HepG2 (cell line): ENCODE measurements at regions not wholly inside any gene's neighbourhood (a gene's known extent, or its start where the extent isn't known, plus 50 kb on each side); places are given as distances from the start of the nearest gene placed in this dataset.
A peak's percentile ranks its signal among the peaks of the same experiment; 100 is the strongest.

Experiments used
- ATAC-seq: fragments of 200-7000 bp; cut with Tn5 transposase; 3 replicates; pipeline ENCODE4 v1.9.1; 2020; ENCODE audit warnings: mild to moderate bottlenecking, moderate library complexity
- BruUV-seq: library from RNA; stranded (reverse); fragments of 400-500 nt; replicated peaks from 2 replicates; lab custom pipeline; 2021; lab: Mats Ljungman, UMichigan
- CTCF ChIA-PET: fragments of 300-600 bp; formaldehyde crosslinking; extraction: SDS; loops from one replicate; lab custom pipeline; 2021; ENCODE audit warnings: low total read pairs, inconsistent platforms, low intra/inter-chr PET ratio; lab: Yijun Ruan, JAX
- POLR2A ChIA-PET: fragments of 350-600 bp; sonication (Branson Sonifier 250); formaldehyde crosslinking; loops from one replicate; lab custom pipeline; 2020; ENCODE audit warnings: antibody characterized with exemption, inconsistent platforms; lab: Yijun Ruan, JAX
- DNase-seq: peaks from one replicate; pipeline ENCODE4 v3.0.0-alpha.2; 2015; ENCODE audit warnings: low spot score
- FAIRE-seq: peaks from 3 replicates; lab custom pipeline; 2011; peaks lifted over from hg19 to GRCh38; lab: Jason Lieb, UNC
- H2AFZ ChIP-seq: one replicate; pipeline ENCODE4 v1.6.1; 2011; ENCODE audit warnings: low read length, inconsistent platforms
- H3K27ac ChIP-seq: fragments of 300-600 bp; 3 replicates; pipeline ENCODE4 v1.8.0; 2011; ENCODE audit warnings: mixed run types, mild to moderate bottlenecking, mixed read lengths, low read length, inconsistent platforms; ENCODE audit not compliant: insufficient read depth; ENCODE audit errors: extremely low read length
- H3K27me3 ChIP-seq, 2 experiments: fragments of 200-600 bp in 1 of 2; 2 replicates in 1 of 2; 3 replicates in 1 of 2; pipeline versions ENCODE4 v1.6.0 to v1.8.0; 2011; ENCODE audit warnings: low read length in 2 of 2, mild to moderate bottlenecking in 2 of 2, moderate library complexity in 2 of 2, inconsistent platforms in 1 of 2; ENCODE audit not compliant: insufficient read depth in 2 of 2, control insufficient read depth in 1 of 2
- H3K36me3 ChIP-seq, 2 experiments: fragments of 200-600 bp in 1 of 2; replicated peaks in 1 of 2; 2 replicates in 1 of 2; 3 replicates in 1 of 2; pipeline versions ENCODE4 v1.5.1 to v1.8.0; 2011; ENCODE audit warnings: low read length in 2 of 2, inconsistent platforms in 1 of 2; ENCODE audit not compliant: insufficient read depth in 2 of 2, control insufficient read depth in 1 of 2
- H3K4me1 ChIP-seq: 2 replicates; pipeline ENCODE4 v1.5.1; 2012; ENCODE audit warnings: low read length, inconsistent platforms; ENCODE audit not compliant: insufficient read depth
- H3K4me2 ChIP-seq: 2 replicates; pipeline ENCODE4 v1.6.0; 2011; ENCODE audit warnings: low read depth, low read length, inconsistent platforms
- H3K4me3 ChIP-seq, 3 experiments: fragments of 200-600 bp in 1 of 3; sonication (generic), shearing (Covaris generic) in 1 of 3; replicated peaks in 1 of 3; 2 replicates each; pipeline ENCODE4 v1.5.1; 2011 to 2016; ENCODE audit warnings: low read length in 3 of 3, inconsistent platforms in 2 of 3, low read depth in 2 of 3, mild to moderate bottlenecking in 2 of 3, control low read depth in 1 of 3, mixed read lengths in 1 of 3; ENCODE audit not compliant: insufficient read depth in 1 of 3
- H3K79me2 ChIP-seq: one replicate; pipeline ENCODE4 v1.6.1; 2011; ENCODE audit warnings: low read length, inconsistent platforms; ENCODE audit not compliant: insufficient read depth
- H3K9ac ChIP-seq: 2 replicates; pipeline ENCODE4 v1.6.0; 2011; ENCODE audit warnings: mild to moderate bottlenecking, low read depth, low read length, inconsistent platforms; ENCODE audit not compliant: insufficient read depth
- H3K9me3 ChIP-seq: 2 replicates; pipeline ENCODE4 v1.5.1; 2012; ENCODE audit warnings: mild to moderate bottlenecking, low read length
- H4K20me1 ChIP-seq: 2 replicates; pipeline ENCODE4 v1.6.0; 2011; ENCODE audit warnings: inconsistent platforms, mild to moderate bottlenecking, low read length, moderate library complexity; ENCODE audit not compliant: insufficient read depth
- FOXA1 ChIP-seq, 2 experiments: fragments of 450-650 bp in 1 of 2; sonication (generic) in 1 of 2; formaldehyde crosslinking in 1 of 2; IDR thresholded peaks; 2 replicates each; pipeline versions ENCODE4 v1.4.0 to v1.6.1; 2016 to 2020; ENCODE audit warnings: missing genetic modification reagents in 1 of 2
- FOXK2 ChIP-seq: fragments of 450-650 bp; IDR thresholded peaks from 2 replicates; pipeline ENCODE4 v1.6.1; 2016
- HOXA7 ChIP-seq: sonication (generic); formaldehyde crosslinking; IDR thresholded peaks from 2 replicates; pipeline ENCODE4 v1.8.1; 2022; ENCODE audit warnings: mild to moderate bottlenecking, missing genetic modification reagents, moderate library complexity
- KMT2A ChIP-seq: sonication (generic); formaldehyde crosslinking; IDR thresholded peaks from 2 replicates; pipeline ENCODE4 v1.4.0; 2020; ENCODE audit warnings: missing genetic modification reagents
- MNT ChIP-seq: fragments of 450-650 bp; IDR thresholded peaks from 2 replicates; pipeline ENCODE4 v1.6.1; 2016
- MTA3 ChIP-seq: sonication (generic); formaldehyde crosslinking; IDR thresholded peaks from 2 replicates; pipeline ENCODE4 v1.4.0; 2020; ENCODE audit warnings: missing genetic modification reagents
- PLRG1 ChIP-seq: fragments of 450-650 bp; conservative IDR thresholded peaks from 2 replicates; pipeline ENCODE4 v1.6.1; 2016
- SP2 ChIP-seq: sonication (generic); formaldehyde crosslinking; IDR thresholded peaks from 2 replicates; pipeline ENCODE4 v1.5.1; 2020; ENCODE audit warnings: mild to moderate bottlenecking, missing genetic modification reagents
- SUZ12 ChIP-seq: fragments of 150-350 bp; IDR thresholded peaks from 2 replicates; pipeline ENCODE4 v1.6.1; 2014; ENCODE audit warnings: low read depth, low read length
- TARDBP ChIP-seq: sonication (generic); formaldehyde crosslinking; IDR thresholded peaks from 2 replicates; pipeline ENCODE4 v1.8.0; 2022; ENCODE audit warnings: mild to moderate bottlenecking, missing genetic modification reagents
- TBP ChIP-seq: sonication (generic); formaldehyde crosslinking; IDR thresholded peaks from 2 replicates; pipeline ENCODE4 v1.5.0; 2020; ENCODE audit warnings: missing genetic modification reagents
- TCF7L2 ChIP-seq: IDR thresholded peaks from 2 replicates; pipeline ENCODE4 v1.6.1; 2011; ENCODE audit warnings: mild to moderate bottlenecking, low read depth, low read length, moderate library complexity
- TOE1 ChIP-seq: sonication (generic); formaldehyde crosslinking; IDR thresholded peaks from 2 replicates; pipeline ENCODE4 v1.4.0; 2020; ENCODE audit warnings: mild to moderate bottlenecking, missing genetic modification reagents
- TRIM22 ChIP-seq: fragments of 450-650 bp; IDR thresholded peaks from 2 replicates; pipeline ENCODE4 v1.6.1; 2017
- TSC22D2 ChIP-seq: sonication (generic); formaldehyde crosslinking; IDR thresholded peaks from 2 replicates; pipeline ENCODE4 v1.5.1; 2020; ENCODE audit warnings: missing genetic modification reagents, mild to moderate bottlenecking, borderline replicate concordance
- ZFP36 ChIP-seq: fragments of 150-350 bp; IDR thresholded peaks from 2 replicates; pipeline ENCODE4 v1.6.1; 2018; ENCODE audit warnings: borderline replicate concordance, low read length, low read depth; ENCODE audit not compliant: partially characterized antibody
- ZNF10 ChIP-seq: sonication (generic); formaldehyde crosslinking; IDR thresholded peaks from 2 replicates; pipeline ENCODE4 v1.4.0; 2020; ENCODE audit warnings: mild to moderate bottlenecking, low read depth, missing genetic modification reagents, borderline replicate concordance
- ZNF180 ChIP-seq: sonication (generic); formaldehyde crosslinking; IDR thresholded peaks from 2 replicates; pipeline ENCODE4 v1.4.0; 2020; ENCODE audit warnings: low read depth, missing genetic modification reagents, borderline replicate concordance
- ZNF275 ChIP-seq: sonication (generic); formaldehyde crosslinking; IDR thresholded peaks from 2 replicates; pipeline ENCODE4 v1.8.0; 2022; ENCODE audit warnings: missing genetic modification reagents, mild to moderate bottlenecking, inconsistent platforms, borderline replicate concordance
- ZNF33B ChIP-seq: sonication (generic); formaldehyde crosslinking; IDR thresholded peaks from 2 replicates; pipeline ENCODE4 v1.5.1; 2020; ENCODE audit warnings: mild to moderate bottlenecking, missing genetic modification reagents
- ZNF557 ChIP-seq: sonication (generic); formaldehyde crosslinking; IDR thresholded peaks from 2 replicates; pipeline ENCODE4 v1.4.0; 2020; ENCODE audit warnings: missing genetic modification reagents
- ZNF576 ChIP-seq: sonication (generic); formaldehyde crosslinking; IDR thresholded peaks from 2 replicates; pipeline ENCODE4 v1.4.0; 2020; ENCODE audit warnings: mild to moderate bottlenecking, missing genetic modification reagents
- WGBS: methylation state at CpG from one replicate; pipeline ENCODE4 v1.1.6; 2017; ENCODE audit warnings: low lambda C conversion rate; 5-methylcytosine and 5-hydroxymethylcytosine counted together
- in situ Hi-C: cut with HindIII; loops from 2 replicates; pipeline ENCODE4 v1.10.0; 2017; ENCODE audit warnings: low pct_unique_long_range_greater_than_20kb; ENCODE audit not compliant: extremely low pct_ligation_motif_present
- intact Hi-C: fragments of 100-400 bp; cut with micrococcal nuclease; formaldehyde crosslinking; loops from one replicate; pipeline ENCODE4 v1.10.0; 2022; ENCODE audit not compliant: unreplicated experiment

- intact Hi-C loops: no loop called here
- in situ Hi-C loops: no loop called here
- POLR2A ChIA-PET: no interaction called here
- DNase-seq: no peak
- whole genome bisulfite sequencing: 25% methylated on average over 13 of the region's 13 CpGs
- no TSS peak for BruUV-seq
- Histone ChIP-seq H4K20me1 (no peaks in the 10 kb centered on the region), H3K4me1 (no peaks in the 10 kb centered on the region), H3K36me3 (no peaks in the 10 kb centered on the region), H3K27me3 (peaks cover 0 to 10% of the 10 kb centered on the region in 2 experiments; a peak in 1 of 5 replicates), H3K79me2 (no peaks in the 10 kb centered on the region), H3K27ac (no peak overlapping the region), H3K9ac (no peak overlapping the region), H3K9me3 (no peaks in the 10 kb centered on the region), H3K4me3 (no peak overlapping the region), H3K4me2 (no peak overlapping the region), H2AFZ (no peak overlapping the region)
- CTCF ChIA-PET: no interaction called here
- FAIRE-seq: no peak
- ATAC-seq: no peak
- TF ChIP-seq MTA3 (CRISPR knock-in tag) (no peak), FOXA1 (IDR thresholded peaks at IDR 0.05) (no peak), FOXA1 (CRISPR knock-in tag; IDR thresholded peaks at IDR 0.05) (no peak), ZNF10 (CRISPR knock-in tag) (no peak), HOXA7 (CRISPR knock-in tag) (0 out of 2 replicates have a peak, but pooled peaks have one; percentile 25), FOXK2 (no peak), TOE1 (CRISPR knock-in tag) (no peak), TARDBP (no peak), PLRG1 (no peak), MNT (peak; percentile 94), ZNF33B (CRISPR knock-in tag) (no peak), KMT2A (no peak), TSC22D2 (CRISPR knock-in tag) (no peak), TRIM22 (0 out of 2 replicates have a peak, but pooled peaks have one; percentile 40), SP2 (CRISPR knock-in tag) (no peak), TCF7L2 (no peak), ZNF576 (CRISPR knock-in tag) (no peak), ZNF557 (CRISPR knock-in tag) (no peak), ZNF275 (CRISPR knock-in tag) (no peak), ZFP36 (no peak), TBP (CRISPR knock-in tag) (no peak), ZNF180 (CRISPR knock-in tag) (no peak), SUZ12 (no peak)
Measured at GRCh38 chr16:8403978-8404749, 186.1 kb downstream of the TMEM114 start.
